ENCODE measurements at regions not wholly inside any gene's neighbourhood (a gene's known extent, or its start where the extent isn't known, plus 50 kb on each side); places are given as distances from the start of the nearest gene placed in this dataset.
"Not testable (repeated sequence)": the region's sequence is repeated elsewhere in the genome, so short reads cannot be mapped to it uniquely, and the experiment has no call there.

DNA sequence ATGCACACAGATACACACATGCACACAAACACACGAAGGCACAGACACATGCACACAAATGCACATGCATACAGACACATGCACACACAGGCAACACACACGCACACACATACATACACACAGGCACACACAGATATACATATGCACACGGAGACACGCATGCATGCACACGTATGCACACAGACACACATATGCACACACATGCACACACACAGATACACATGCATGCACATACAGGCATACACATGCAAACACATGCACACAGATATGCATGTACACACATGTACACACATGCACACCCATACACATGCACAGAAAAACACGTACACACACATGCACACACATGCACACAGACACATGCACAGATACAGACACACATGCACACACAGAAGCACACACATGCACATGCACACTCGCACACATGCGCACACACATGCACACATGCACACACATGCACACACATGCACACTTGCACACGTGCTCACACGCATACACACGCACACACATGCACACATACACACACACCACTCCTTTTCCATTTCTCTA is 70.8 kb upstream of the ALDH3B2 start:
- no peaks in the 10 kb centered on the region for H3K9me3 ChIP-seq
- no peak for TF ChIP-seq POLR2A (IDR thresholded peaks at IDR 0.05)
- TF ChIP-seq, protein P1, sequence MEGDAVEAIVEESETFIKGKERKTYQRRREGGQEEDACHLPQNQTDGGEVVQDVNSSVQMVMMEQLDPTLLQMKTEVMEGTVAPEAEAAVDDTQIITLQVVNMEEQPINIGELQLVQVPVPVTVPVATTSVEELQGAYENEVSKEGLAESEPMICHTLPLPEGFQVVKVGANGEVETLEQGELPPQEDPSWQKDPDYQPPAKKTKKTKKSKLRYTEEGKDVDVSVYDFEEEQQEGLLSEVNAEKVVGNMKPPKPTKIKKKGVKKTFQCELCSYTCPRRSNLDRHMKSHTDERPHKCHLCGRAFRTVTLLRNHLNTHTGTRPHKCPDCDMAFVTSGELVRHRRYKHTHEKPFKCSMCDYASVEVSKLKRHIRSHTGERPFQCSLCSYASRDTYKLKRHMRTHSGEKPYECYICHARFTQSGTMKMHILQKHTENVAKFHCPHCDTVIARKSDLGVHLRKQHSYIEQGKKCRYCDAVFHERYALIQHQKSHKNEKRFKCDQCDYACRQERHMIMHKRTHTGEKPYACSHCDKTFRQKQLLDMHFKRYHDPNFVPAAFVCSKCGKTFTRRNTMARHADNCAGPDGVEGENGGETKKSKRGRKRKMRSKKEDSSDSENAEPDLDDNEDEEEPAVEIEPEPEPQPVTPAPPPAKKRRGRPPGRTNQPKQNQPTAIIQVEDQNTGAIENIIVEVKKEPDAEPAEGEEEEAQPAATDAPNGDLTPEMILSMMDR (IDR thresholded peaks at IDR 0.05) = no peak
- no peak overlapping the region for H3K4me3 ChIP-seq
- no peaks in the 10 kb centered on the region for H3K4me1 ChIP-seq
- H3K36me3 ChIP-seq = no peaks in the 10 kb centered on the region
- H3K27me3 ChIP-seq = no peaks in the 10 kb centered on the region
- DNase-seq = no peak
- H3K27ac ChIP-seq = no peak overlapping the region

DNA sequence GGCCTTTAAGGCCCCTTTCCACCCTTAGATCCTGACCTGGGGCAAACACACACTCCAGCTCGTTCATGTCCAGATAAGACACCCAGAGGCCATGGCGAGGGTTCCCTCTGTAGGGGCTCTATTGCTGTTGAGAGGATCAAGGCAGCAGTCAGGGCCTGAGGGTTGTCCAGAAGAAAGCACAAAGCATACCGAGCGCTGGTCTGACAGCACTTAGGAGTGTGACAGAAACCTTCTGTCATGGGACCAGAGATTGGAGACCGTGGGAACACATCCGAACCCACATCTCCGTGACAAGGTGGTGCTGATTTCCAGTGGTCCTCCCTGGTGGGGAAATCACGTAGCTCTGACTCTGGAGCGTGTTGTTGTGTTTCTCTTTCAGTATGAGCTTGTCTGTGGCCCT is 69.8 kb upstream of the ALDH3B2 start:
- not testable (repeated sequence) for H3K27me3 ChIP-seq, H3K4me3 ChIP-seq, H3K9me3 ChIP-seq, H3K4me1 ChIP-seq, H3K27ac ChIP-seq, DNase-seq, H3K36me3 ChIP-seq

DNA sequence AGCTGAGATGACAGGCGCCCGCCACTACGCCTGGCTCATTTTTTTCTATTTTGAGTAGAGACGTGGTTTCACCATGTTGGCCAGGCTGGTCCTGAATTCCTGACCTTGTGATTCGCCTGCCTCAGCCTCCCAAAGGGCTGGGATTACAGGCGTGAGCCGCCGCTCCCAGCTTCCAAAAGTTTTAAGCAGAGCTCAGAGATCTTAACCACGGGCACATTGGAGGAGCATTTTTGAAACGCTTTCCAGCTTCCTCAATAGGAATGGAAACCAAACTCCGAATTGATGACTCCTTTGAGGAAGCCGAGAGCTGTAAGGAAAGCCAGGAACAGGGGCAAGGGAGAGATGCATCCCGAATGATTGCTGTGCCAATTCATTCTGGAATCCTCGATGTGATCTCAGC is 63.8 kb upstream of the ALDH3B2 start:
- not testable (repeated sequence) for DNase-seq

DNA sequence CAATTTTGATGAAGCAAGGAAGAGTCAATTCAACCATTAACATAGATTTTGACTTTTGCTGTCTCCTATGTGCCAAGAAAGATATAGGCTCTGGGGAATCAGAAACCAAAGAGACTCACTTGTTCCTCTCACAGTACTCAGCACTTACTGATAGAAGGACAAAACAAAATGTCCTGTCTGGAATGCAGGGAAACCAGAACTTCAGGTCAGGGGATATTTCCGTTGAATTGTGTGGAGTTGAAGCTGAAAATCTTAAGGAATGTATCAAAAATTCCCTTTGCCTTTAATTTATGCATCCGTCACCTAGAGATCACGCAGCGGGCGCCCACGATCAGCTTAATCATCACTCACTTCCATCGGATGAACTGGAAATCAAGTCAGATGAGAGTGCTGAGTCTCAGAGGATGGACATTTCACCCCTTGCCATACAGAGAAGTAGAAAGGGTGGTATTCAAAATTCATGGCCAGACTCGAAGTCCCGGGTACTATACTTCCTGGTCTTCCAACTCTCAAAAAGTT is 63.2 kb upstream of the ALDH3B2 start:
- DNase-seq, H3K4me1 ChIP-seq, H3K36me3 ChIP-seq, H3K27me3 ChIP-seq, H3K4me3 ChIP-seq, H3K27ac ChIP-seq, H3K9me3 ChIP-seq: not testable (repeated sequence)

More for the DNA sequence above, 63.8 kb upstream of the ALDH3B2 start:
- not testable (repeated sequence) for H3K4me1 ChIP-seq, H3K27me3 ChIP-seq, H3K36me3 ChIP-seq, H3K27ac ChIP-seq, H3K4me3 ChIP-seq, H3K9me3 ChIP-seq

DNA sequence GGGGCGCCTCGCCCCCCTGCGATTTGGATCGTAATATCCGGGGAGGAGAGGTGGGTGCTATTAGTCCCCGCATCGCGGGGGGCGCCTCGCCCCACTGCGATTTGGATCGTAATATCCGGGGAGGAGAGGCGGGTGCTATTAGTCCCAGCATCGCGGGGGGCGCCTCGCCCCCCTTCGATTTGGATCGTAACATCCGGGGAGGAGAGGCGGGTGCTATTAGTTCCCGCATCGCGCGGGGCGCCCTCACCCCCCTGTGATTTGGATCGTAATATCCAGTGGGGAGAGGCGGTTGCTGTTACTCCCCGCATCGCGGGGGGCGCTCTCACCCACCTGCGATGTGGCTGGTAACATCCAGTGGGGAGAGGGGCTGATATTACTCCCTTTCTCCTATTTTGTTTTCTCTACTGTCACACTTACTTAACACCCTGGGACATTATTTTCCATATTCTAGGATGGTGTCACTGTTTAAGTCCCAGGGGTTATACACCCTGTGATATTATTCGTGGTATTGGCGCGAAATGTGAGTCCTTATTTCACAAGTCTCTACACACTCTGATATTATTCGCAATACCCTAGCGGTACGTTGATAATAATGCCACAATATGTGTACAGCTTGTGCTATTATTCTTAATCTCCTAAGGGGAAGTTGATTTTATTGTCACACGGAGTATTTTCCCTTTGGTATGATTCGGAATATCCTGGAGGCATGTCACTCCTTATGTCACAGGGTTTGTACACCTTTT is 57.8 kb upstream of the ALDH3B2 start:
- Histone ChIP-seq H3K9me3 (no peaks in the 10 kb centered on the region), H3K27me3 (peaks cover 0 to 7% of the 10 kb centered on the region in 2 donors), H3K4me1 (peaks cover 0 to 6% (median 0%) of the 10 kb centered on the region in 4 donors), H3K36me3 (no peaks in the 10 kb centered on the region), H3K27ac (no peak overlapping the region), H3K4me3 (peak overlapping the region in 1 of 4 donors; percentile 20)
- DNase-seq = no peak
- TF ChIP-seq, protein P1 (IDR thresholded peaks at IDR 0.05) = peak in 3 of 6 experiments; percentile 7 to 27 (median 11)
- TF ChIP-seq POLR2A (IDR thresholded peaks at IDR 0.05) = no peak

DNA sequence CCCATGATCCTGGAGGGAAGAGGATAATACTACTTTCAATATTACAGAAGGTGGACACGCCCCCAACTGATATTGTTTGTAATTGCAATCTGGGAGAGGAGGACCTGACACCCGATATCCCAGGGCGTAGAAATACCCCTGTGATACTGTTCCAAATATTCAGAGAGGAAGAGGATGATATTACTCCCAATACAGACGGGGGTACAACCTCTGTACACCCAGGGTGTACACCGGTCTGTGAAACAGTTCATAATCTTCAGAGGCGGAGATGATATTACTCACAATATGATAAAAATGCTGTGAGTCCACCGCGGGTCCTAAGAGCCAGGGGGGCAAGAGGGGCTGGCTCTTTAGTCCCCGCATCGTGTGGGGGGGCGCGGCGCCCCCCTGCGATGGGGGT is 57.2 kb upstream of the ALDH3B2 start:
- no peaks in the 10 kb centered on the region for H3K36me3 ChIP-seq
- H3K4me3 ChIP-seq = peak overlapping the region in 1 of 4 donors; percentile 20
- H3K27me3 ChIP-seq = peaks cover 0 to 7% of the 10 kb centered on the region in 2 donors
- no peak for DNase-seq
- no peak overlapping the region for H3K27ac ChIP-seq
- peaks cover 0 to 6% (median 0%) of the 10 kb centered on the region in 4 donors for H3K4me1 ChIP-seq
- no peak for TF ChIP-seq POLR2A (IDR thresholded peaks at IDR 0.05)
- TF ChIP-seq, protein P1 (IDR thresholded peaks at IDR 0.05) = no peak
- H3K9me3 ChIP-seq = no peaks in the 10 kb centered on the region

DNA sequence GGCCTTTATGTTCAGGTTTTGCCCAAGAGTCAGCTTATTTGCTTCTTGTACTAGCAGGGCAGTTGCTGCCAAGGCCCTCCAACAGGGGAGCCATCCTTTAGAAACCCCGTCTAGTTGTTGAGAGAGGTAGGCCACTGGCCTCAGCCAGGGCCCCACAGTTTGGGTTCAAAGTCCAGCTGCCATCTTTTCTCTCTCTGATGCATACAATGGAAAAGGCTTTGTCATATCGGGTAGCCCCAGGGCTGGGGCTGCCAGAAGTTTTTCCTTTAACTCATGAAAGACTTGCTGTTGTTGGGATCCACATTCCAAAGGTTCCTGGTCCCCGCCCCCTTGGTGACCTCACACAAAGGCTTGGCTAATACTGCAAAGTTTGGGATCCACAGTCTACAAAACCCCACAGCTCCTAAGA is 53.7 kb upstream of the ALDH3B2 start:
- not testable (repeated sequence) for H3K4me3 ChIP-seq, H3K4me1 ChIP-seq, DNase-seq, H3K27ac ChIP-seq, H3K9me3 ChIP-seq, H3K27me3 ChIP-seq, H3K36me3 ChIP-seq

DNA sequence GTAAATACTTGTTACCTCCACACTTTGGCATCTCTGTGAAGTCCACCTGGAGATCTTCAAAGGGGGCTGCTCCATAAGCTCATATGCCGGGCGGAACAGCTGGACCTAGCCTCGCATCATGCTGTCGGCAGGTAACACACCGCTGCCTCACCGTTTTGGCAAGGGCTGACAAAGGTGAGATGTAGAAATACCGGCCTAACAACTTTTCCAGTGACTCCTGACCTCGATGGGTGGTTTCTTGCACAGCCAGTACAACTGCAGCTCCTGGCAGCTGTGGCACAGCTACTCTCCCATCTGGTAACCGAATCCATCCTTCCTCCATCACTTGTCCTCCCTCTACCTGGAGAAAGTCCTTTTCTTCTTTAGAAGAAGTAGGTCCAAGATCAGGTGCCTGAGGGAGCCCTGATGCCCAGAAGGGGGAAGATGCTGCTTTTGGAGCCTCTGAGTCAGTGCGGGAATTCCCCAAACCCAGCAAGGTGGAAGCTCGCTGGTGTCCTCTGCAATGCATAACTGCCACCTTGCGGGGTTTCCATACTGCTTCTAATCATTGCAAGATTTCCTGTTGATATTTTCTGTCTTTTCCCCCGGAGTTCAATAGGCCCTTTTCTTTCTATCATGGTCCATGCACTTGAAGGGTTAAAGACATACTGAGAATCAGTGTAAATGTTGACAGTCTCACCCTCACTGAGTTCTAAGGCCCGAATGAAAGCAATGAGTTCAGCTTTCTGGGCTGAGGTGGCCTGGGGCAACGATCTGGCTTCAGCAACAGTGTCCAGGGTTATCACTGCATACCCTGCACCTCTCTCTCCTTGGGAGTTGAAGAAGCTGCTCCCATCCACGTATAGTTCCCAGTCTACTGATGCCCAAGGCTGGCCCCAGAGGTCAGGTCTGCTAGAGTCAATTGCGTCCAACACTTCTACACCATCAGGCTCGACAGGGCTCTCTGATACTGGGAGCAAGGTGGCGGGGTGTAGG is 52.9 kb upstream of the ALDH3B2 start:
- not testable (repeated sequence) for DNase-seq, H3K27me3 ChIP-seq, H3K9me3 ChIP-seq, H3K4me3 ChIP-seq, H3K36me3 ChIP-seq, H3K4me1 ChIP-seq, H3K27ac ChIP-seq

Measured in Peyer's patch (tissue), 4 donors.